IPS-15b (cell line): ENCODE measurements at regions not wholly inside any gene's neighbourhood (a gene's known extent, or its start where the extent isn't known, plus 50 kb on each side); places are given as distances from the start of the nearest gene placed in this dataset.
"Not testable (repeated sequence)": the region's sequence is repeated elsewhere in the genome, so short reads cannot be mapped to it uniquely, and the experiment has no call there.

Source experiments
- H3K27me3 ChIP-seq: one replicate; pipeline ENCODE4 v1.6.1; 2013; ENCODE audit warnings: low read length; ENCODE audit not compliant: control insufficient read depth, insufficient read depth
- H3K36me3 ChIP-seq: one replicate; pipeline ENCODE4 v1.6.1; 2013; ENCODE audit warnings: low read length; ENCODE audit not compliant: control insufficient read depth, insufficient read depth
- H3K4me1 ChIP-seq: one replicate; pipeline ENCODE4 v1.6.1; 2013; ENCODE audit warnings: mild to moderate bottlenecking, low read length; ENCODE audit not compliant: control insufficient read depth, insufficient read depth
- H3K4me3 ChIP-seq: one replicate; pipeline ENCODE4 v1.5.1; 2013; ENCODE audit warnings: low read depth, low read length
- H3K9ac ChIP-seq: one replicate; pipeline ENCODE4 v1.6.1; 2013; ENCODE audit warnings: low read depth, mild to moderate bottlenecking, low read length
- H3K9me3 ChIP-seq: one replicate; pipeline ENCODE4 v1.6.1; 2013; ENCODE audit warnings: mild to moderate bottlenecking, low read length; ENCODE audit not compliant: control insufficient read depth, insufficient read depth

- Histone ChIP-seq H3K4me3 (no peak overlapping the region), H3K9me3 (no peaks in the 10 kb centered on the region), H3K4me1 (no peaks in the 10 kb centered on the region), H3K36me3 (no peaks in the 10 kb centered on the region), H3K27me3 (no peaks in the 10 kb centered on the region), H3K9ac (no peak overlapping the region)
These were observed 149.5 kb downstream of the TMEM168 start for GRCh38 chr7:112640685-112641084.

DNA sequence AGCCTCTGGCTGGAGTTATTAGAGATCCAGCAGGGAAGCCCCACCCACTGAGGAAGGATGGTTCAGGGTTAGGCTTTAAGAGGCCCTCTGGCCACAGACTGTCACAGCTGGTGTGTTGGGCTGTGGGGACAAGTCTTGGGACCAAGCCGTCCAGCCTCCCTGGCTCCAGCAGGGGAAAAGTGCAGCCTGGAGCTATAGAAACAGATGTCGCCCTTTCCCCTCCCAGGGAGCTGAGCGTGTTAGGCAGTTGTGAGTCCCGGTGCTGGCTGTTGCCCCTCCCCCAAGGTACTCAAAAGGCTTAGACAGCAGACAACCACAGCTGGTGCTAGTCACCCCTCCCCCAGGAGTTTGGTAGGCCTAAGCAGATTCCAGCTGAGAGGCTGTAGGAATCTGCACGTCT lies 143.4 kb downstream of the TMEM168 start:
- Histone ChIP-seq H3K36me3 (no peaks in the 10 kb centered on the region), H3K27me3 (no peaks in the 10 kb centered on the region), H3K4me3 (no peak overlapping the region), H3K9ac (peak overlapping the region; percentile 37), H3K4me1 (peaks cover 3% of the 10 kb centered on the region), H3K9me3 (no peaks in the 10 kb centered on the region)

- no peaks in the 10 kb centered on the region for H3K9me3 ChIP-seq
- H3K4me1 ChIP-seq: peaks cover 3% of the 10 kb centered on the region
- no peaks in the 10 kb centered on the region for H3K27me3 ChIP-seq
- no peak overlapping the region for H3K4me3 ChIP-seq
- no peak overlapping the region for H3K9ac ChIP-seq
- no peaks in the 10 kb centered on the region for H3K36me3 ChIP-seq
These were observed 141.4 kb downstream of the TMEM168 start for GRCh38 chr7:112648781-112649180.

- Histone ChIP-seq H3K9ac (no peak overlapping the region), H3K27me3 (no peaks in the 10 kb centered on the region), H3K9me3 (no peaks in the 10 kb centered on the region), H3K36me3 (no peaks in the 10 kb centered on the region), H3K4me1 (peaks cover 3% of the 10 kb centered on the region), H3K4me3 (no peak overlapping the region)
These were observed 140.6 kb downstream of the TMEM168 start for GRCh38 chr7:112649560-112649959.

DNA sequence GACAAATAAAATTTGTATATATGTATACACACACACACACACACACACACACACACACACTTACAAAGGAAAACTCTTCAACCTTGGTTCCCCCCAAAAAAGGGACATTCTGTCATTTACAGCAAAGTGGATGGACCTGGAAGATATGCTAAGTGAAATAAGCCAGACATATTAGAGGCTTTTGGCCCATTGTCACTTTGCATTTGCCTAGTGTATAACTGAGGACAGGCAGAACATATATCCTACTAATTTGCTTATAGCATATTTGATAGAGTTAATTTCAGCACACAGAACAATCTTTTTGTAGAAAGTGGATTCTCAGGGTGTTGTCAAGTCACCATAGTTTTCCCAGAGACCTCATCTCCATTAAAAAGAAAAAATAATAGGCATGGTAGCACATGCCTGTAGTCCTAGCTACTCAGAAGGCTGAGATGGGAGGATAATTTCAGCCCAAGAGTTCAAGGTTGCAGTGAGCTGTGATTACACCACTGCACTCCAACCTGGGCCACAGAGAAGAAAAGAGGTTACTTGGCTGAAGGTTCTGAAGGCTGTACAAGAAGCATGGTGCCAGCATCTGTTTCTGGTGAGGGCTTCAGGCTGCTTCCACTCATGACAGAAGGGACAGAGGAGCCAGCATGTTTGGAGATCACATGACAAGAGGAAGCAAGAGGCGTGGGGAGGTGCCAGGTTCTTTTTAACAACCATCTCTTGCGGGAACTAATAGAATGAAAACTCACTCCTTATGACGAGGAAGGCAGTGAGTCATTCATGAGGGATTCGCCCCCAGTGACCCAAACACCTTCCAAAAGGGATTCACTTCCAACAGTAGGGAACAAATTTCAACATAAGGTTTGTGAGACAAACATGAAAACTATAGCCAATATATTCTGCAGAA lies 135.6 kb downstream of the TMEM168 start:
- H3K9ac ChIP-seq: no peak overlapping the region
- no peaks in the 10 kb centered on the region for H3K4me1 ChIP-seq
- no peak overlapping the region for H3K4me3 ChIP-seq
- no peaks in the 10 kb centered on the region for H3K27me3 ChIP-seq
- H3K9me3 ChIP-seq: no peaks in the 10 kb centered on the region
- no peaks in the 10 kb centered on the region for H3K36me3 ChIP-seq

DNA sequence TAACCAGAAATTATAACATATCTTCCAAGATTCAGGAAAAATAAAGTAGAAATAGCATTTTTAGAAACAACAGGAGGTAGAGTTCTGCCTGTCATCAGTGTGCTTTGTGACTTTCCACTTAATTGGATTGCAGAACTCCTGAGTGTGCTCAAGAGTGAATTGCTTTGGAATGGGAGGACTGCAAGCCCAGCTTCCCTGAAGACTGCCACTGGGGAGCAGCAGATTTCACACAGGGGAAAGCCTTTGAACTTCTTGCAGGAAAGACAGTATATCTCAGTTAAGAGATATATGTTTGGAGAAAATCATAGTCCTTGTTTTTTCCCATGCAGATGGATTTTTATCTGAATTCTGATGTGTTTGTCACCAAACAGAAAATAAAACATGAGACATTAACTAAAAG lies 124.5 kb downstream of the TMEM168 start:
- no peaks in the 10 kb centered on the region for H3K27me3 ChIP-seq
- H3K36me3 ChIP-seq: no peaks in the 10 kb centered on the region
- no peaks in the 10 kb centered on the region for H3K4me1 ChIP-seq
- no peaks in the 10 kb centered on the region for H3K9me3 ChIP-seq
- no peak overlapping the region for H3K9ac ChIP-seq
- no peak overlapping the region for H3K4me3 ChIP-seq

GRCh38 chr7:112668561-112668960 lies 121.6 kb downstream of the TMEM168 start:
- H3K9ac ChIP-seq: no peak overlapping the region

DNA sequence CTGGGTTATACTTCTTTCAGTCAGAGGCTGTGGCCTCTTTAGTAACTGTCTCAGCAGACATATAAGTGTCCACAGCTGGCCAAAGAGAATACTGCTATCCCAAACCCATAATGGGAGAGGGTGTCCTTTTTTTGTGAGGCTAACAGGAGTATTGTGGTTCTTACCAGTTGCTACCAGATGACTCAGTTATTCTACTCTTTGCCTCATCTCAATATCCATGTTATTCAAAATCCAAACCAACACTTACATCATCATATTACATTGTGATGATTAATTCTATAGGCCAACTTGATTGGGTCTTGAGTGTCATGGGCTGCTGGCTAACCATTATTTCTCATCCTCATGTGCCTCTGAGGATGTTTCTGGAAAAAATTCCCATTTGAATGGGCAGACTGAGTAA lies 120.9 kb downstream of the TMEM168 start:
- H3K36me3 ChIP-seq: no peaks in the 10 kb centered on the region
- no peaks in the 10 kb centered on the region for H3K27me3 ChIP-seq
- no peak overlapping the region for H3K9ac ChIP-seq
- H3K9me3 ChIP-seq: no peaks in the 10 kb centered on the region
- peaks cover 3% of the 10 kb centered on the region for H3K4me1 ChIP-seq
- no peak overlapping the region for H3K4me3 ChIP-seq

More at GRCh38 chr7:112668561-112668960, 121.6 kb downstream of the TMEM168 start:
- no peaks in the 10 kb centered on the region for H3K27me3 ChIP-seq
- H3K4me1 ChIP-seq: no peaks in the 10 kb centered on the region
- no peaks in the 10 kb centered on the region for H3K36me3 ChIP-seq
- H3K4me3 ChIP-seq: no peak overlapping the region
- H3K9me3 ChIP-seq: no peaks in the 10 kb centered on the region

DNA sequence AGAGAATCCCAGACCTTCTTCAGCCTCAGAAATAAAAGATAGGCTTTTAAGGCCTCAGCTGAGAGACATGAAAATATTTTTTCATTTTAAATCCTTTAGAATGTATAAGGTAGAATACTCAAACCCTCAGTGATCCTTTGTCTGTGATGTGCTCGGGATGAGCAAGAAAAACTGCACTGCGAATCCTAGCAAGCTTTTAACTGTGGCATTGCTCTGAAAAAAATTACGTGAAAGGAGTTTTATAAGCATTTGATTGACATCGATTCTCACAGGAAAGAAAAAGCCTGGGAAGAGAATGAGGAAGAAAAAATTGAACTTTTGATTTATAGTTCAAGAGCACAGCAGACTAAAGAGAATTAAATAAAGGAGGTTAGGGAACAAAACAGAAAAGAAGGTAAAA lies 120.0 kb downstream of the TMEM168 start:
- H3K36me3 ChIP-seq: no peaks in the 10 kb centered on the region

GRCh38 chr7:112678626-112679025 lies 111.6 kb downstream of the TMEM168 start:
- peaks cover 10% of the 10 kb centered on the region for H3K4me1 ChIP-seq
- H3K4me3 ChIP-seq: no peak overlapping the region
- no peaks in the 10 kb centered on the region for H3K36me3 ChIP-seq

More for the DNA sequence above, 120.0 kb downstream of the TMEM168 start:
- H3K9me3 ChIP-seq: no peaks in the 10 kb centered on the region
- no peak overlapping the region for H3K4me3 ChIP-seq
- H3K4me1 ChIP-seq: peaks cover 9% of the 10 kb centered on the region
- no peaks in the 10 kb centered on the region for H3K27me3 ChIP-seq
- H3K9ac ChIP-seq: no peak overlapping the region

GRCh38 chr7:112689466-112690177 lies 100.6 kb downstream of the TMEM168 start:
- H3K9ac ChIP-seq, H3K4me3 ChIP-seq, H3K36me3 ChIP-seq, H3K9me3 ChIP-seq, H3K27me3 ChIP-seq, H3K4me1 ChIP-seq: not testable (repeated sequence)

More at GRCh38 chr7:112678626-112679025, 111.6 kb downstream of the TMEM168 start:
- Histone ChIP-seq H3K27me3 (no peaks in the 10 kb centered on the region), H3K9me3 (no peaks in the 10 kb centered on the region), H3K9ac (no peak overlapping the region)

DNA sequence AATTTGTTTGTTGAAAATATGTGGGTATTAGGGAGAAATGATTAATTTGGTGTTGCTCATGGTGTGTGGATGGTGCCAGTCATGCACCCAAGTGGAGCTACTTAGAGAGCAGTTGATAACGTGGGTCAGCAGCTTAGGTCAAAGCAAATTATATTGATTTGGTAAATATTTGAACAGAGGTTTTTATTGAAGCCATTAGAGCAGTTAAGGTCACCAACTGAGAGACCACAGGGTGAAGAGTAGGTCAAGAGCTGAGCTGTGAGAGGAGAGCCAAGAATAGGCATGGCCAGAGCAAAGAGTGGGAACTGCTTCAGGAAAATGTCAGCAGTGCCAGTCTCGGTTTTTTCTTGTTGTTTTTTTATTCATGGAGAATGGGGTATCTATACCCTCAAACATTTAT lies 97.9 kb downstream of the TMEM168 start:
- H3K4me3 ChIP-seq: no peak overlapping the region
- no peaks in the 10 kb centered on the region for H3K27me3 ChIP-seq
- H3K9ac ChIP-seq: no peak overlapping the region
- H3K36me3 ChIP-seq: no peaks in the 10 kb centered on the region
- H3K9me3 ChIP-seq: no peaks in the 10 kb centered on the region
- H3K4me1 ChIP-seq: no peaks in the 10 kb centered on the region
